GM19463 (cell line): ENCODE measurements at regions not wholly inside any gene's neighbourhood (a gene's known extent, or its start where the extent isn't known, plus 50 kb on each side); places are given as distances from the start of the nearest gene placed in this dataset.
A peak's percentile ranks its signal among the peaks of the same experiment; 100 is the strongest.

Experiments used
- ATAC-seq: cut with Tn5 transposase; IDR thresholded peaks from one replicate; pipeline ENCODE4 v1.9.1; 2021; ENCODE audit warnings: mild to moderate bottlenecking, moderate library complexity; ENCODE audit not compliant: unreplicated experiment

DNA sequence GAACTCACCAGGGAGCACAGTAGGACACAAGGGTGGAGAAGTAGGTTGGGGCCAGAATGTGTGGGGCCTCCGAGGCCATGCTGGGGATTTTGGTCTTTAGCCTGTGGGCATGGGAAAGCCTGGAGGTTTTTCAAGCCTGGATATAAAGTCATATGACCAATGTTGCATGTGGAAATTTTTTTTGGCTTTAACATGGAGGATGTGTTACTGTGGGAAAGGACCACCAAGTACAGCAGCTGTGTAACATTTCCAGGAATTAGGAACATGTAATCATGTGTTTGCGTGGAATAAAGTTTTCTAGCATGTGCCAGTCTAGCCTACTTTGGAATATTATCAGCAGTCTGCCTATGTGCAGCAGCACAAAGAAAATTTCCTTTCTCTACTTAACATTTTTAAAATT is 78.5 kb downstream of the TNFSF18 start:
- ATAC-seq, result no peak

GRCh38 chr1:172973424-172973823 is 77.3 kb downstream of the TNFSF18 start:
- ATAC-seq, result no peak

- ATAC-seq, result no peak
Measured at GRCh38 chr1:172976222-172977041, 74.3 kb downstream of the TNFSF18 start.

DNA sequence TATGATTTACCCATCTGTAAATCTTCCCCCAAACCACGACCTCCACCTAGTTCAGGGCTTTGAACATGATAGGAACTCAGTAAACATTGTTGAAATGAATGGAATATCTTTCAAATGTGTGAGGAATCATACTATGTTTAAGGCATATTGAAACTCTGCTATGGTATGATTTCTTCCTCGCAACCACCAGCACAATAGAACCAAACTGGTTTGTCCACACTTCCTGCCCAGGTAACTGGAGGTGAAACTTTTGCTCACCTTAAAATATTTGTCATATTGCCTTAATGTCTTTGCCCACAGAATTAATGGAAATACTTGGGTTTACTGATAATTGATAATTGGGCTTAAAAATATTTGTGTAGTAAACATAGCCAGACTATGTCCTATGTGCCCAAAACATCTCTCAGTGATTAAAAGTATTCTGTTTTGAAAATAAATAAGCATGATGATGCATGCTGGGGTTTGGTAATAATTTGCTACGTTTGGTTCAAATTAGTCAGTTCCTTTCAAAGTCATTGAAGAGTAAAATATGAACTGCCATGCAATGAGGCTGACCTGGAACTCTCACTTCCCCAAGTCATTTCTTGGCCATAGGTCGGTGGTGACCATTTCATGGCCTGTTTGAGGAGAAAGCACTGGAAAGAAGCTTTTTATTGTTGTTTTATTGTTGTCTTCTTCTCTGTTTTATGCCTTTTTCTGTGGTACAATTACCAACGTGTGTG is 73.3 kb downstream of the TNFSF18 start:
- ATAC-seq, result peak; percentile 69

DNA sequence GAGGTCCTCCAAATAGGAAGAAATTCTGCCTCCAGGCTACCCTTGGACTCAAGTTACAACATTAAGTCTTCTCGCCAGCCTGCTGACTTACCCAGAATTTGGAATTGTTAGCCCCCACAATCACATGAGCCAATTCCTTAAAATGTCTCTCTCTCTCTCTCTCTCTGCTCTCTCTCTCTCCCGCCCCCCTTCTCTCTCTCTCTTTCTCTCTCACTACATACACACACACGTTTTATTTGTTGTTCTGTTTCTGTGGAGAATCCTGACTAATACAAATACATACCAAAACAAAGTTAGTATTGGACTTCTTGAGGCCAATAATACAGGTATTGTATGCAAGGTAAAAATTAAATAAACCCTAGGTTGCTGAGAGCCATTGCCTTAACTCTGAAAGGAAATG is 72.1 kb downstream of the TNFSF18 start:
- ATAC-seq, result no peak

DNA sequence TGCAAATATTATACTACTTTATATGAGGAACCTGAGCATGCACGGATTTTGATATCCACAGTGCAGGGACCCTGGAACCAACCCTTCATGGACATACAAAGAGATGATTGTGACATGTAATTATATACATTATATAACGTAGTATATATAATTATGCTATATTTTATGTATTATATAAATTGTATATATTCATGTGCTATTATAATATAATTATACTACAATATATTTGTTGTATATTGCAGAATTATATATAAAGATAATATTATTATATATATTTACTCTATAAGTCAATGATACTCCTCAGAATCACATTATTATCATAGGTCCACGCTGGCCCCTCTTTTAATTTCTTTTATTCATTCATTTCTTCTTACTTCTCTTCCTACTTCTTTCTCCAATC is 70.9 kb downstream of the TNFSF18 start:
- ATAC-seq, result no peak

DNA sequence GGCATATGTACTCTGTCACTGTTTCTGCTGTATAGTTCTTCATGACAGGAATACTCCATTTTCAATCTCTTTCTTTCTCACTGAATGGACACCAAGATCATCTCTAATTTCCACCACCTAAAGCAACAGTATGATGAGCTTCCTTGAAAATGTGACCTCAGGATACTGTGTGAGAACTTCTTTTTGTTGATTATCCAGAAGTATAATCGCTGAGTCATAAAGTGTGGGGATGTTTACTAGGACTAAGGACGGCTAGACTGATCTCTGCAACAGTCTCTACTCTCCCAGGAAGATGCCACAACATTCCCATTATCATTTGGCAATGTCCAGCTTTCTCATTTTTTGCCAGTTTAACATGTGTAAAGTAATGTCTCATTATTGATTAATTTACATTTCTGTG is 70.3 kb downstream of the TNFSF18 start:
- no peak for ATAC-seq

DNA sequence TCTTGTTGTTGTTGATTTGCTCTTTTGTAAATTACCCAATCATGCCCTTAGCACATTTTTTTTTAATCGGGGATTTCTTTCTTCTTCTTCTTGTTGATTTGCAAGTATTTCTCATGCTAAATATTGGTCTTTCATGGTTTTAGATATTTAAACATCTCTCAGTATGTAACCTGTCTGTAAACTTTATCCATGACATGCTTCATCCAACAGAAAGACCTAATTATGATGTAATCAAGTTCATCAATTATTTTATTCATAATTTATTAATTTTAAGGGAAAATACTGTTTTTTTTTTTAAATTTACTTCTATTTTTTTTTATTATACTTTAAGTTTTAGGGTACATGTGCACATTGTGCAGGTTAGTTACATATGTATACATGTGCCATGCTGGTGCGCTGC is 69.8 kb downstream of the TNFSF18 start:
- ATAC-seq, result no peak
